ENCODE measurements at regions not wholly inside any gene's neighbourhood (a gene's known extent, or its start where the extent isn't known, plus 50 kb on each side); places are given as distances from the start of the nearest gene placed in this dataset.

DNA sequence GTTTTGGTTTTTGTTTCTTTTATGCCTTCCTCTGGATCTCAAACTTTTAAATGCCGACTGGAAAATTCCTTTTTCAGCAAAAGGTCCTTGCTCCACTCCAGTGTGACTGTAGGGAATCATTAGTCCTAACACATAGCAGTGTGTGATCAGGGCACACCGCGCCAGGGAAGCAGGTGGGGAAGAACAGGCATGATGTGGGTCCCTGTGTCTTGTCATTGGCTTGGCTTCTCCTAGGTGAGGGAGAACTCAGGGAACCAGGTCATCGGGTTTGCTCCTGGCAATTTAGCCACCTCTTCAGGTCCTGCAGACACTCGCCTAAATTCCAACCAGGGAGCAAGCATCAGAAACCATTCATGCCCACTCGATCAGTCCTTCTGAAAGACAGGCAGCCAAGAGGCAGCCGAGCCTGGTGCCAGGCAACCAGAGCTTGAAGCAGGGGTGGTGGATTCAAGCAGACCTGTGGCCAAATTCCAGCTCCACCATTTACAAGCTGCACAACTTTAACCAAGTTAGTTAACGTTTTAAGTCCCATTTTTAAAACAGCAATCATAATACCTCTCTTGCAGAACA is 514.2 kb downstream of the BNC2 start:
- TF ChIP-seq CTCF (IDR thresholded peaks at IDR 0.05) (no peak), JUND (IDR thresholded peaks at IDR 0.05) (no peak), FOXJ3 (CRISPR knock-in tag; IDR thresholded peaks at IDR 0.05) (no peak), EP300 (IDR thresholded peaks at IDR 0.05; ENCODE audit: borderline replicate concordance in 1 of 2, low read depth in 1 of 2, low read length in 1 of 2) (no peak), POLR2AphosphoS5 (IDR thresholded peaks at IDR 0.05; ENCODE audit: low read depth, low read length) (no peak)

Data from SK-N-SH (cell line).